GM12891 (cell line): ENCODE measurements at regions not wholly inside any gene's neighbourhood (a gene's known extent, or its start where the extent isn't known, plus 50 kb on each side); places are given as distances from the start of the nearest gene placed in this dataset.
"Not testable (repeated sequence)": the region's sequence is repeated elsewhere in the genome, so short reads cannot be mapped to it uniquely, and the experiment has no call there.

ENCODE experiments used
- PAX5 ChIP-seq: IDR thresholded peaks from 2 replicates; pipeline ENCODE4 v1.6.1; 2011; ENCODE audit warnings: low read length, moderate library complexity, mild to moderate bottlenecking; ENCODE audit not compliant: insufficient read depth, severe bottlenecking
- POLR2A ChIP-seq: IDR thresholded peaks from 2 replicates; pipeline ENCODE4 v1.6.1; 2011; ENCODE audit warnings: low read depth, low read length, control low read depth
- POLR2AphosphoS5 ChIP-seq: IDR thresholded peaks from 2 replicates; pipeline ENCODE4 v1.6.1; 2011; ENCODE audit warnings: low read depth, low read length, control low read depth
- SPI1 ChIP-seq: IDR thresholded peaks from 2 replicates; pipeline ENCODE4 v1.6.1; 2011; ENCODE audit warnings: low read depth, low read length, control low read depth

DNA sequence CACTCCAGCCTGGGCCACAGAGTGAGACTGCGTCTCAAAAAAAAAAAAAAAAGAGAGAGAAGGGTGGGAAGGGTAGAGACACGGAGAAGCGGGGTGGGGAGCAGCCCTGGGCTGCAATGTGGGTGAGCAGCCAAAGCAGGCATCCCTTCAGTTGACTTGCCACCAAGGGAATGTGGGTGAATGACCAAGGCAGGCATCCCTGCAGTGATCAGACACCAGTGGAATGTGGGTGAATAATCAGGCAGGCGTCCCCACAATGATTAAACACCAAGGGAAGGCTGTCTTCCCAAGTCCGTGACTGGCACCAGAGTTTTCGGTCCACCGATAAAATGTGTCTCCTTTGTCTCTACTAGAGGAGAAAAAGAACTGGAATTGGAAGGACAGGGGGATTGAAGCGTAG is 69.0 kb upstream of the EZR start:
- TF ChIP-seq PAX5, POLR2A, POLR2AphosphoS5, SPI1: not testable (repeated sequence)
